GM12878 (cell line): ENCODE measurements at regions not wholly inside any gene's neighbourhood (a gene's known extent, or its start where the extent isn't known, plus 50 kb on each side); places are given as distances from the start of the nearest gene placed in this dataset.

Source experiments
- ATAC-seq: fragments of 200-7000 bp; cut with Tn5 transposase; 3 replicates; pipeline ENCODE4 v1.9.1; 2020; ENCODE audit warnings: mild to moderate bottlenecking, moderate library complexity
- BruUV-seq: library from RNA; stranded (reverse); fragments of 400-500 nt; replicated peaks from 2 replicates; lab custom pipeline; 2021; lab: Mats Ljungman, UMichigan
- CTCF ChIA-PET: fragments of 300-600 bp; sonication (Branson Sonifier 250); formaldehyde crosslinking; extraction: SDS; loops from one replicate; lab custom pipeline; 2021; ENCODE audit warnings: inconsistent platforms; lab: Yijun Ruan, JAX
- POLR2A ChIA-PET: fragments of 350-600 bp; formaldehyde crosslinking; extraction: SDS; loops from one replicate; lab custom pipeline; 2021; ENCODE audit warnings: inconsistent platforms; lab: Charles Lee
- RAD21 ChIA-PET: fragments of 300-600 bp; sonication (Branson Sonifier 250); formaldehyde crosslinking; loops from one replicate; lab custom pipeline; 2023; ENCODE audit warnings: antibody characterized with exemption; ENCODE audit not compliant: unreplicated experiment; lab: Charles Lee
- SMC1A ChIA-PET: fragments of 300-600 bp; sonication (Branson Sonifier 250); formaldehyde crosslinking; loops from one replicate; lab custom pipeline; 2023; ENCODE audit not compliant: unreplicated experiment, uncharacterized antibody; lab: Charles Lee
- DNase-seq: peaks from one replicate; pipeline ENCODE4 v3.0.0-alpha.2; 2011; ENCODE audit warnings: low read depth, low spot score
- FAIRE-seq: peaks from 3 replicates; lab custom pipeline; 2011; peaks lifted over from hg19 to GRCh38; lab: Jason Lieb, UNC
- H2AFZ ChIP-seq: 2 replicates; pipeline ENCODE4 v1.6.0; 2011; ENCODE audit warnings: low read depth, low read length, control low read depth; ENCODE audit not compliant: control insufficient read depth
- H3K27ac ChIP-seq: 2 replicates; pipeline ENCODE4 v1.5.1; 2011; ENCODE audit warnings: control low read depth; ENCODE audit not compliant: control insufficient read depth, insufficient read depth
- H3K27me3 ChIP-seq, 2 experiments: replicated peaks in 1 of 2; 2 replicates each; pipeline versions ENCODE4 v1.6.0 to v1.6.1; 2011; ENCODE audit warnings: low read length in 1 of 2; ENCODE audit not compliant: control insufficient read depth in 2 of 2, insufficient read depth in 2 of 2
- H3K36me3 ChIP-seq, 2 experiments: 2 replicates each; pipeline ENCODE4 v1.5.1; 2011; ENCODE audit warnings: low read length in 1 of 2; ENCODE audit not compliant: control insufficient read depth in 2 of 2, insufficient read depth in 2 of 2
- H3K4me1 ChIP-seq: 2 replicates; pipeline ENCODE4 v1.6.1; 2011; ENCODE audit warnings: mild to moderate bottlenecking, low read length, moderate library complexity, mixed read lengths; ENCODE audit not compliant: control insufficient read depth, insufficient read depth
- H3K4me2 ChIP-seq: 2 replicates; pipeline ENCODE4 v1.6.0; 2011; ENCODE audit warnings: control low read depth; ENCODE audit not compliant: control insufficient read depth, insufficient read depth
- H3K4me3 ChIP-seq: fragments of 200-600 bp; sonication (generic); 2 replicates; pipeline ENCODE4 v1.5.1; 2016
- H3K79me2 ChIP-seq: 2 replicates; pipeline ENCODE4 v1.6.0; 2011; ENCODE audit warnings: low read length; ENCODE audit not compliant: control insufficient read depth, insufficient read depth
- H3K9ac ChIP-seq: 2 replicates; pipeline ENCODE4 v1.8.0; 2011; ENCODE audit warnings: low read length, control low read depth, mixed read lengths; ENCODE audit not compliant: control insufficient read depth, insufficient read depth
- H3K9me3 ChIP-seq: replicated peaks from 3 replicates; pipeline ENCODE4 v1.5.1; 2011; ENCODE audit warnings: mild to moderate bottlenecking, low read length; ENCODE audit not compliant: control insufficient read depth, insufficient read depth
- H4K20me1 ChIP-seq: 2 replicates; pipeline ENCODE4 v1.6.0; 2011; ENCODE audit not compliant: control insufficient read depth, insufficient read depth
- HDAC2 ChIP-seq: fragments of 200-600 bp; sonication (generic); IDR thresholded peaks from 2 replicates; pipeline ENCODE4 v1.6.1; 2017
- MAX ChIP-seq: IDR thresholded peaks from 2 replicates; pipeline ENCODE4 v1.6.1; 2012; ENCODE audit warnings: low read depth, low read length, improper control_type of control experiment
- PAX5 ChIP-seq: IDR thresholded peaks from 2 replicates; pipeline ENCODE4 v1.6.1; 2011; ENCODE audit warnings: low read depth, low read length, borderline replicate concordance
- SMAD1 ChIP-seq: fragments of 450-650 bp; IDR thresholded peaks from 2 replicates; pipeline ENCODE4 v1.6.1; 2018; ENCODE audit warnings: mild to moderate bottlenecking, low read depth; ENCODE audit not compliant: partially characterized antibody
- STAT1 ChIP-seq: fragments of 450-650 bp; conservative IDR thresholded peaks from 2 replicates; pipeline ENCODE4 v1.6.1; 2014; ENCODE audit warnings: antibody characterized with exemption, mild to moderate bottlenecking
- ZNF207 ChIP-seq: fragments of 450-650 bp; IDR thresholded peaks from 2 replicates; pipeline ENCODE4 v1.6.1; 2014; ENCODE audit warnings: antibody characterized with exemption, mild to moderate bottlenecking, borderline replicate concordance
- ZNF217 ChIP-seq: fragments of 450-650 bp; IDR thresholded peaks from 2 replicates; pipeline ENCODE4 v1.6.1; 2017; ENCODE audit warnings: antibody characterized with exemption, mild to moderate bottlenecking
- WGBS: methylation state at CpG from one replicate; pipeline ENCODE4 v1.1.6; 2016; ENCODE audit warnings: low lambda C conversion rate; ENCODE audit not compliant: insufficient replicate concordance, insufficient coverage; ENCODE audit errors: missing lambda C conversion rate; 5-methylcytosine and 5-hydroxymethylcytosine counted together
- in situ Hi-C: fragments of 300-500 bp; cut with MboI; formaldehyde crosslinking; loops from 9 replicates; pipeline ENCODE4 v1.14.3; 2018; ENCODE audit warnings: mixed read lengths
- intact Hi-C: fragments of 100-400 bp; cut with micrococcal nuclease; formaldehyde crosslinking; loops from one replicate; pipeline ENCODE4 v1.14.2; 2022; ENCODE audit not compliant: unreplicated experiment
- TF ChIP-seq, protein P1 (sequence below): fragments of 450-650 bp; IDR thresholded peaks from 2 replicates; pipeline ENCODE4 v1.6.1; 2017; ENCODE audit warnings: mild to moderate bottlenecking, moderate library complexity

- no peaks in the 10 kb centered on the region for H3K9me3 ChIP-seq
- ChIA-PET RAD21 (no interaction called here), POLR2A (no interaction called here), SMC1A (no interaction called here), CTCF (no interaction called here)
- no peak for FAIRE-seq
- no peaks in the 10 kb centered on the region for H3K36me3 ChIP-seq
- no peak for TF ChIP-seq ZNF217
- no peak for TF ChIP-seq STAT1
- TF ChIP-seq MAX = no peak
- no peak for TF ChIP-seq HDAC2
- TF ChIP-seq SMAD1 = no peak
- no peak for TF ChIP-seq ZNF207
- TF ChIP-seq, protein P1, sequence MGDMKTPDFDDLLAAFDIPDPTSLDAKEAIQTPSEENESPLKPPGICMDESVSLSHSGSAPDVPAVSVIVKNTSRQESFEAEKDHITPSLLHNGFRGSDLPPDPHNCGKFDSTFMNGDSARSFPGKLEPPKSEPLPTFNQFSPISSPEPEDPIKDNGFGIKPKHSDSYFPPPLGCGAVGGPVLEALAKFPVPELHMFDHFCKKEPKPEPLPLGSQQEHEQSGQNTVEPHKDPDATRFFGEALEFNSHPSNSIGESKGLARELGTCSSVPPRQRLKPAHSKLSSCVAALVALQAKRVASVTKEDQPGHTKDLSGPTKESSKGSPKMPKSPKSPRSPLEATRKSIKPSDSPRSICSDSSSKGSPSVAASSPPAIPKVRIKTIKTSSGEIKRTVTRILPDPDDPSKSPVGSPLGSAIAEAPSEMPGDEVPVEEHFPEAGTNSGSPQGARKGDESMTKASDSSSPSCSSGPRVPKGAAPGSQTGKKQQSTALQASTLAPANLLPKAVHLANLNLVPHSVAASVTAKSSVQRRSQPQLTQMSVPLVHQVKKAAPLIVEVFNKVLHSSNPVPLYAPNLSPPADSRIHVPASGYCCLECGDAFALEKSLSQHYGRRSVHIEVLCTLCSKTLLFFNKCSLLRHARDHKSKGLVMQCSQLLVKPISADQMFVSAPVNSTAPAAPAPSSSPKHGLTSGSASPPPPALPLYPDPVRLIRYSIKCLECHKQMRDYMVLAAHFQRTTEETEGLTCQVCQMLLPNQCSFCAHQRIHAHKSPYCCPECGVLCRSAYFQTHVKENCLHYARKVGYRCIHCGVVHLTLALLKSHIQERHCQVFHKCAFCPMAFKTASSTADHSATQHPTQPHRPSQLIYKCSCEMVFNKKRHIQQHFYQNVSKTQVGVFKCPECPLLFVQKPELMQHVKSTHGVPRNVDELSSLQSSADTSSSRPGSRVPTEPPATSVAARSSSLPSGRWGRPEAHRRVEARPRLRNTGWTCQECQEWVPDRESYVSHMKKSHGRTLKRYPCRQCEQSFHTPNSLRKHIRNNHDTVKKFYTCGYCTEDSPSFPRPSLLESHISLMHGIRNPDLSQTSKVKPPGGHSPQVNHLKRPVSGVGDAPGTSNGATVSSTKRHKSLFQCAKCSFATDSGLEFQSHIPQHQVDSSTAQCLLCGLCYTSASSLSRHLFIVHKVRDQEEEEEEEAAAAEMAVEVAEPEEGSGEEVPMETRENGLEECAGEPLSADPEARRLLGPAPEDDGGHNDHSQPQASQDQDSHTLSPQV = no peak
- no peak for TF ChIP-seq PAX5
- H3K4me2 ChIP-seq = no peak overlapping the region
- in situ Hi-C loops (no loop called here), intact Hi-C loops (no loop called here)
- BruUV-seq = no TSS peak
- WGBS = 57% methylated on average over 13 of the region's 13 CpGs
- DNase-seq = no peak
- no peak overlapping the region for H2AFZ ChIP-seq
- no peaks in the 10 kb centered on the region for H4K20me1 ChIP-seq
- no peaks in the 10 kb centered on the region for H3K27me3 ChIP-seq
- no peak for ATAC-seq
- H3K27ac ChIP-seq = no peak overlapping the region
- no peaks in the 10 kb centered on the region for H3K79me2 ChIP-seq
- H3K4me1 ChIP-seq = no peaks in the 10 kb centered on the region
- no peak overlapping the region for H3K4me3 ChIP-seq
- no peak overlapping the region for H3K9ac ChIP-seq
Observed at GRCh38 chr11:129289350-129290040, 86.2 kb upstream of the BARX2 start.
